ENCODE measurements at regions not wholly inside any gene's neighbourhood (a gene's known extent, or its start where the extent isn't known, plus 50 kb on each side); places are given as distances from the start of the nearest gene placed in this dataset.

DNA sequence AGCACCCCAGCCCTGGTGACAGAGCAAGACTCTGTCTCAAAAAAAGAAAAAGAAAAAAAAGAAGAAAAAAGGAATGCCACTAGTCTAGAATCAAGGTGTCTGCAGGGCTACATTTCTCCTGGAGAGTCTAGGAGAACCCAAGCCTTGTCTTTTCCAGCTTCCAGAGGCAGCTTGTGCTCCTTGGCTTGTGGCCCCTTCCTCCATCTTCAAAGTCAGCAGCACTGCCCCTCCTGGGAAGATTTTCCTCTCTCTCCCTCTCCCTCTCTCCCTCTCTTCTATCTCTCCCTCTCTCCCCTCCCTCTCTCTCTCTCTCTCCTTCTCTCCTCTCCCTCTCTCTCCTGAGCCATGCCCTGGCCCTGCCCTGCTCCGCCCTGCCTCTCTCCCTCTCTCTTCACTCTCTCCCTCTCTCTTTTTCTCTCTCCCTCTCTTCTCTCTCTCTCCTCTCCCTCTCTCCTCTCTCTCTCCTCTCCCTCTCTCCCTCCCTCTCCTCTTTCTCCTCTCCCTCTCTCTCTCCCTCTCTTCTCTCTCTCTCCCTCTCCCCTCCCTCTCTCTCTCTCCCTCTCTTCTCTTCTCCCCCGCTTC lies 97.7 kb upstream of the FGF3 start:
- FAIRE-seq = no peak
- no peak for DNase-seq (ENCODE audit: low spot score)

DNA sequence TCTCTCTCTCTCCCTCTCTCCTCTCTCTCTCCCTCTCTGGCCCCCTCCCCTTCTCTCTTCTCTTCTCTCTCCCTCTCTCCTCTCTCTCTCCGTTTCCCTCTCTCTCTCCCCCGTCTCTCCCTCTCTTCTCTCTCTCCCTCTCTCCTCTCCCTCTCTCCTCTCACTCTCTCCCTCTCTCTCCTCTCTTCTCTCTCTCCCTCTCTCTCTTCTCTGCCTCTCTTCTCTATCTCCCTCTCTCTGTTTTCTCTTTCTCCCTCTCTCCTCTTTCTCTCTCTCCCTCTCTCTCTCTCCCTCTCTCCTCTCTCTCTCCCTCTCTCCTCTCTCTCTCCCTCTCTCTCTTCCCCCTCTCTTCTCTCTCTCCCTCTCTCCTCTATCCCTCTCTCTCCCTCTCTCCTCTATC lies 98.3 kb upstream of the FGF3 start:
- DNase-seq (ENCODE audit: low spot score) (no peak), FAIRE-seq (no peak)

DNA sequence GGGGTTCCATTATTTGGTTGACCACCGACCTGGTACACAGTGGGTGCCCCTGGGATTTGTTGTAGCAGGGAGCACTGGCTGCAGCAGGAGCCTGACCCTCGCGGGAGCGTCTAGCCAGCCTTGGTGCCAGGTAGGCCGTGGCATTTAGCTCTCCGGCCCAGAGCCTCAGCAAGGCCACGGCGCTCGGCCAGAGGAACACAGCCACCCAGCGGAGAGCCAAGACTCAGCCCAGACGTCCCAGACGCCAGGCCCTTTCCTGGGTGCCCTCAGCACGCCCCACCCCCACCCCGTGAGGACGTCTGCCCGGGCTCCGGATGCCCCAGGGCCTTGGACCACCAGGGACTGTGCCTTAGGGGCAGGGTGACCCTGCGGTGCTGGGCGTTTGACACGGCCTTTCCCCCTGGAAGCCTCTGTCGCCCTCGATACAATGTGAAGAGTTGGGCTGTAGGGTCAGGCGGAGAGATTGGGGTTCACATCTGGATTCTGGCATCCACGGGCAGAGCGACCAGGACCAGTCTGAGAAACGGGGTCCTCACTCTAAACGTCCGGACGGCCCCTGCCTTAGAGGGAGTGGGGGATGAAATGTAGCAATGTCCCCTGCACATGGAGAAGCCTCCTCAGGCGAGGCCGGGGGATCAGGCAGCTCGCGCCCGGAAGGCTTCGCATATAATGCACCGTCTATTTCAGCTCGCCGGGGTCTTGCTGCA lies 99.2 kb upstream of the FGF3 start:
- FAIRE-seq = no peak
- DNase-seq (ENCODE audit: low spot score) = no peak

DNA sequence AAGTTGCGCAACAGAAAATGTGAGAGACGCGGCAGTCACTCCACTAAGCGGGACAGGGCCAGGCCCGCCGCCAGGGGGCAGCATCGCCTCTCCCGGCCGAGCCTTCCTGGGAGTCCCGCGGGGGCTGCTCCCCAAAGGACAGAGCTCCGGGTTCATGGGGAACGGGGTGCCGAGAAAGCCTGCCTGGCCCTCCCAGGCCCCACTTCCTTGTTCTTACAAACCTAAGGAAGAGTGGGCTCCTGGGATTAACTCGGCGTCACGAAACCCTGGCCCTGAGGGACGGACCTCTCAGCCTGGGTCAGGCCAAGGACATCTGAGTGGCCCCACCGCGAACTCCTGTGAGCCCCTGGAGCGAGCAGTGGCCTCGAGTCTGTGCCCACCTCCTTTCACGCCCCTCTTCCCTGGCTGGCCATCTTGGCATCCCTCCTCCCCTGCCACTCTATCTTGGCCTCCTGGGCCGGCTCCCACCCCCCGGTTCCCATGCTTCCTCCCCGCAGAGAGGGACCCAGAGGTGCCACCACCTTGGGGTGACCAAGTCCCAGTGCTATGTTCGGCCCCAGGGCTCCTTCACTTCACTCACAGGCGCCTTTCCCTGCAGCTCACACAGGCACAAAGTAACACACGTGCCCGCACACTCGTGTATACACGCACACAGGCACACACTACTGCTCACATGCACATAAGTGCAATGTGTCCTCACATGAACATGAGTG lies 99.9 kb upstream of the FGF3 start:
- no peak for FAIRE-seq
- DNase-seq (ENCODE audit: low spot score) = peak; percentile 83

DNA sequence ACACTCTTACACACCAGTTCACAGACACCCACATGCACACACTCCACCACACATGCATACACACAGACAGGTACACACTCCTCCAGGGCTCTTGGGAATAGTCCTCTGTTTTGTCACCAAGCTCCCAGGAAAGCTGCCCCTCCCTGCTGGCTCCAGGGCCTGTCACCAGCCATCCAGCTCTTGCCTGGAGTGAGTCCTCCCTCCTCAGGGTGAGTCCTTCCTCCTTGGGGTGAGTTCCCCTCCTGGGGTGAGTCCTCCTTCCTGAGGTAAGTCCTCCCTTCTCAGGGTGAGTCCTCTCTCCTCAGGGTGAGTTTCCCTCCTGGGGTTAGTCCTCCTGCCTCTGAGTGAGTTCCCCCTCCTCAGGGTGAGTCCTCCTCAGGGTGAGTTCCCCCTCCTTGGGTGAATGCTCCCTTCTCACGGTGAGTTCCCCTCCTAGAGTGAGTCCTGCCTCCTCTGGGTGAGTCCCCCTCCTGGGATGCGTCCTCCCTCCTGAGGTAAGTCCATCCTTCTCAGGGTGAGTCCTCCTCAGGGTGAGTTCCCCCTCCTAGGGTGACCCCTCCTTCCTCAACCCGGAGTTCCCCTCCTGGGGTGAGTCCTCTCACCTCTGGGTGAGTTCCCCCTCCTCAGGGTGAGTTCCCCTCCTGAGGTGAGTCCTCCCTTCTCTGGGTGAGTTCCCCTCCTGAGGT lies 100.6 kb upstream of the FGF3 start:
- FAIRE-seq (no peak), DNase-seq (ENCODE audit: low spot score) (no peak)

DNA sequence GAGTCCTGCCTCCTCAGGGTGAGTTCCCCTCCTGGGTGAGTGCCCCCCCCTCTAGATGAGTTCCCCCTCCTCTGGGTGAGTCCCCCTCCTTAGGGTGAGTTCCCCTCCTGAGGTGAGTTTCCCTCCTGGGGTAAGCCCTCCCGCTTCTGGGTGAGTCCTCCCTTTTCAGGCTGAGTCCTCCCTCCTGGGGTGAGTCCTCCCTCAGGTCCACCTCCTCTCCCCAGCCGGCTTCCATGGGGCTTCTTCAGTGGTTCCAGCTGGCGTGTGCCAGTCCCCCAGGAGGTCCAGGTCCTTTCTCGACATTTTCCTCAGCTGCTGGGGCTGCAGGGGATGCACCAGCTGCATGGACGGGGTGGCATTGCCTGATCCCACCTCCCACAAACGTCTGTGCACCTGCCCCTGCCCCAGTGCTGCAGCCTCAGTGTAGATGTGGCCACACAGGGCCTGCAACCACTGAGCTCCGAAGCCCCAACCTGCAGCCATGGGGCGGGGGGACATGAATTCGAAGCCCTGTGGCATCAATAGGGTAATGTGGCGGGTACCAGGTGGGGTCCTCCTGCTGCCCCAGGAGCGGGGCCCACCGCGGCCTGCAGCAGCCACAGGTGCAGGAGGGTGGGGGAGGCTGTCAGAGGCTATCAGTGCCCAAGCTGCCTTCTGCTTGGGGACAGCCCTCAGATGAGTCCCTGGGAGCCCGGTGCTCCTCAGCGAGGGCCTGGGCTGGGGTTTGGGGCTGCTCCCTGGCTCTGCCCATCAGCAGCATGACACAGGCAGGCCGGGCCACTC lies 101.3 kb upstream of the FGF3 start:
- DNase-seq (ENCODE audit: low spot score) = no peak
- no peak for FAIRE-seq

DNA sequence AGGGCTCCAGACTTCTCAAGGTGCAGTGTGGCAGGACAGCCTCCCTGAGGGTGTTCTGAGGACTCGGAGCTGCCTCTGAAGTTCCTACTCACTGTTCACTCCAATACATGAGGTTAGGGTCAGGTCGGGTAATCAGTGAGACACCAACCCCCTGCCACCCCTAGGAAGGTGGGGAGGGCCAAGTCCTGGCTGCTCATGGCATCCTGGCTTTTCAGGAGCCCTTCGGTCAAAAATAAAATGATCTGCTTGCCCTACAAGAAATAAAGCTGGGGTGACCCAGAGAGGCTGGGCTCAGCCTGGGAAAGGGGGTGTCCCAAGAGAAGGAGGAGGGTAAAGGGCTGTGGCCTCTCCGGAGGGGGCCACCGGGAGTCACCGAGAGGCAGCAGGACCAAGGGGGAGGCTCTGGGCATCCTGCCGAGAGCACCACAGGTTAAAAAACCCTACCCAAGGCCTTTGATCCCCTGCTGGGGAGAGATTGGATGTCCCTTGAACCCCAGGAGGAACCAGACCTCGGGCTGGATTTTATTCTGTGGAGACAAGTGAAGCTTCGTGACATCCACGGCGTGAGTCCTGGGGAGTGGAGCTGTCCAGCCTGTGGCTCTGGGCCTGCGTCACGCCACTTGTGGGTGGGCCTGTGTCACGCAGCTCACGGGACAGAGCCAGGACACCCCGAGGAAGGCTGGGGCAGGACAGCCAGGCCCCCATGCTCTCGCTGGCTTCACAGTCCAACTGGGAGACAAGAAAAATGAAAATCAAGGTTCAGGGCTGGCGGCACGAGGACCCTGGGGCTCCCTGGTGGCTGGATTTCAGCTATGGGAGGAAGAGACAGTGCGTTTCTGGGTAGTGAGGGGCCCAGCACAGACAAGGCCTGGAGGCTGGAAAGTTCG lies 102.2 kb upstream of the FGF3 start:
- no peak for FAIRE-seq
- no peak for DNase-seq (ENCODE audit: low spot score)

DNA sequence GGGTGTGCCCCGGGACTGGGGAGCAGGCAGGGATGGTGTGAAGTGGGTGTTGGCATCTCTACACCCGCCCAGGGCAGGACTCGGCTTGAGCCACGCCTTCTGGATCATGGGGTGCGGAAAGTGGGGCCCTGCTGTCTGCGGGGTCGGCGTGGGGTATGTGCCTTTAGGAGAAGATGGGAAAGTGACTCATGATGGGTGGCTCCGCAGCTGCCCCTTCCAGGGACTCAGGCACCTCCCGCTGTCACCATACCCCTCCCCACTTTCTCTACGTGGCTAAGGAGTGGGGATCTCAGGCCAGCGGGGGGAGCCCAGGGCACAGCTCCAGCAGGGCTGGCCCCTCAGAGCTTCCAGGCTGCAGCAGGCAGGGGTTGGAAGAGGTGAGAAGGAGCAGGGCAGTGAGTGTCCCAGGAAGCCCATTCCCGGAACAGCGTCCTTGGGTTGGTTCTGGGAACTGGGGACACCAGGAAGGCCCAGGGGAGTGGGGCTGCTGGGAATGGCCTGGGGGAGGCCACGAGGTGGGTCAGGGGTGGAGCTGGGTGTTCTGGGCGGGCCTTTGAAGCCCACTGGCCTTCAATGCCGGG lies 102.9 kb upstream of the FGF3 start:
- no peak for DNase-seq (ENCODE audit: low spot score)
- FAIRE-seq = no peak

DNA sequence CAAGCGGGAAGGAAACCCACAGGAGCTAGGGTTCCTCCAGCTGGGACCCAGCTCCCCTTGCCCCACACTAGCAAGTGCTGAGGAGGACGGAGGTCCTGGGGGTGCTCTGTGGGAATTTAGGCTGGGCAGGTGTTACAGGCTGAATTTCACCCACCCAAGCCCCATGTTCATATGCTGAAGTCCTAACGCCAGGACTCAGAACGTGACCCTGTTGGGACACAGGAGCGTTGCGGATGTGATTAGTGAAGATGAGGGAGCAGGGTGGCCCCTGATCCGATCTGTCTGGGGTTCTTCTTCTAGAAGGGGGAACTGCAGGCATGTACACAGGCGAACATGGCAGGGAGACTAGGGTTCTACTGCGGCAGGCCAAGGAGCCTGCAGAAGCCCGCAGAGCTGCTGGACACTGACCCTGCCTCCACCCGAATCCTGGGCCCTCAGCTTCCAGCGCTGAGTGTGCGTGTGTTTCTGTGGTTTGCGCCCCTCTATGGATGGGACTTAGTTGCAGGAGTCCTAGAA lies 103.4 kb upstream of the FGF3 start:
- FAIRE-seq (no peak), DNase-seq (ENCODE audit: low spot score) (no peak)

DNA sequence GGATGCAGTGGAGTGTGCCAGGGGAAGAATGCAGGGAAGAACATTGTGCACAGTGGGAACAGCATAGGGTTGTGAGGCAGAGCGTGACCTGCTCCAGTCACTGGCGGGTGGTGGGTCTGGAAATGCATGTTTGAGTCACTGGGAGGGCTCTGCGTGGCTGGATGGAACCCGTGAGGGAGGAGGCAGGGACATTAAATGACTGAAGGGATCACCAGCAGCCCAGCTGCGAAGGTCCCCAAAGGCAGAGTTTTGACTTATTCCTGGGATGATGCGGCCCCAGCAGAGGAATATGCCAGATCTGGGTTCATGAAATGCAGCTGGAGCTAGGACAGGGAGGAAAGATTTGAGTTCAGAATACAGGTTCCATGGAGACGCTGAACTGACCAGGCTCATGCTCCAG lies 104.0 kb upstream of the FGF3 start:
- DNase-seq (ENCODE audit: low spot score) (no peak), FAIRE-seq (no peak)

DNA sequence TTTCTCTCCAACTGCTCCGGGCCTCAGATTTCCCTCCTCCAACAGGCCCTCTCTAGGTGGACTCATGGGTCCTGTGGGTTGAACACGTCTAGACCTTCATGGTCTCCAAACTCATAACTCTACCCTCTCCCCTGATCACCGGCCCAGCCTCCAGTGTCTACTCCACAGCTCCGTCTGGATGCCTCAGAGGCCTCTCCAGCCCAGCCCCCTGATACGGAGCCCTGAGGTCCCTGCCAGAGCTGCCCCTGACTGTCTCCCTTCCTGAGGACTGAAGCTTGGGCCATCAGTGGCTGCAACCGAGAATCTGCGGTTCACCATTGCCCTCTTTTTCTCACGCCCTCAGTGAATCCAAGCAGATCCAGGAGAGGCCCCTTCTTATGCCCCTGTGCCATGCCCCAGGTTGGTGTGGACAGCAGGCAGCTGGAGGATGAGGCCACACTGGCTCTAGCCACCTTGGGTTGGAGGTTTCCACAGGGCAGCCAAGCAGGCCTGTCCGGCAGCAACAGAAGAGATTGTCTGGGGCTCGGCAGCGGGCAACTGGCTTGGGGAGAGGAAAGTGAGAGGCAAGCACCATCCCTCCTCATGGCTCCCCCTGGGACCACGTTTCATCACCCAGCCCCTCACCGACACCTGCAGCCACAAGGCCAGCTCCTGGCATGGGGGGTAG lies 104.6 kb upstream of the FGF3 start:
- FAIRE-seq (no peak), DNase-seq (ENCODE audit: low spot score) (no peak)

DNA sequence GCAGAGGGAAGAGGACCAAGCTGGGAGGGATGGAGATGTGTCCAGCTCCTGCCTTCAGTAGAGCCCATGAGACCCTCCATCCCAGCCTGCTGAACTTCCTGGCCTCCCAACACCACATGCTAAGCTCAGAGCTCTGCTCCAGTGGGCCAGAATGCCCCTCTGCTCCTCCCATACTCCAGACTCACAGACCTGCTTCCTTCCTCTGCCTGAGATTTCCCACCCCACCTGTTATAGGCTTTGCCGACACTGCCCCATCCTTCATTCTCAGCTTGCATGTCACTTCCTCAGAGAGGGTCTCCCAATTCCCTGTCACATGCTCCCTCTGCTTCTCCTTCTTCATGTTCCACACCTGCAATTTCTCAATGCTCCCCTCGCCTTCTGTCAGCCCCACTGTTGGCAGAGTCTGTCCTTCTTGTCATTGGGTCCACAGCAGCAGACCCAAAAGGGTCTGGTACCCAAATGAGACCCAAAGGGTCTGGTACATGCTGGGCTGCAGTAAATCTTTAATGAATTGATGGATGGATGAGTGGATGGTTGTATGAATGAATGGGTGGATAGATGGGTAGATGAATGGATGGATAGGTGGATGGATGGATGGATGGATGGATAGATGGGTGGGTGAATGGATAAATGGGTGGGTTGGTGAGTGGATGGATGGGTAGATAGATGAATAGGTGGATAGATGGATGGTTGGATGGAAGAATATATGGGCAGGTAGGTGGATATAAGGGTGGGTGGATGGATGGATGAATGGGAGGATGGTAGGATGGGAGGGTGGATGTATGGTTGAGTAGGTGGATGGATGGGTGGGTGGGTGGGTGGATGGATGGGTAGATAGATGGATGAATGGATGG lies 105.3 kb upstream of the FGF3 start:
- FAIRE-seq (no peak), DNase-seq (ENCODE audit: low spot score) (no peak)

DNA sequence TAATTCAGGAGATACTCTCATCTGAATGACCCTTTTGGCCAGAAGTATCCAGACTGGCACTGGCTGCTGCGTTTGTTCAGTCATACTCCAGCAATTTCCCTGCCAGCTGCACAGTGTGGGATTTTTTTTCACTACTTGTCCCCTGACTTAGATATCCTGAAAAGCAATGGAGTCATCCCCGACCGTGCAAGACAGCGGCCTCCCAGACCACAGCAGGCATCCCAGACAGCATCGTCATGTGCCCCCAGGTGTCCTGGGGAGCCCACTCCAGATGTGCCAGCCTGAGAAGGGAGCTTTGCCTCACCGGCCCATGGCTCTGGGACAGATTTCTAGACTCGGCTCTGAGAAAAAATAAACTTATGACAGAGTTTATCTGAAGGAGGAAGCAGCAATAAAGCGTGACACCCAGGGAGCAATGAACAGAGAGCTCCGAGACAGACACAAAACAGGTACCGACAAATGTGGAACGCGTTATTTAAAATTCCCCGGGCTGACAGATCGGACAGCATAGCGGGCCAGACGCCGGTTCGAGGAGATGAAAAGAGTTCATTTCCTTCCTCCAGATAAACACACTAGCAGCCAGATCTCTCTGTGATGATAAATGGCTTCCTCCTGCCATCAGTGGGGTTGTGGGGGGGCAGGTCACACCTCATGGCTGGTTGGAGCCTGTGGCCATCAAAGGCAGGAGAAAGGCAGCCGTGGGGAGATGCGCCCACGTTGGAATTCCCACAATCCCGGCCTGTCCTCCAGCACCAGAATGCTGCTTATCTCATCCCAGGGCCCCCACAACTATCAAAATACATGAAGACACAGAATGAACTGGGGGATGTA lies 106.4 kb upstream of the FGF3 start:
- no peak for DNase-seq (ENCODE audit: low spot score)
- no peak for FAIRE-seq

DNA sequence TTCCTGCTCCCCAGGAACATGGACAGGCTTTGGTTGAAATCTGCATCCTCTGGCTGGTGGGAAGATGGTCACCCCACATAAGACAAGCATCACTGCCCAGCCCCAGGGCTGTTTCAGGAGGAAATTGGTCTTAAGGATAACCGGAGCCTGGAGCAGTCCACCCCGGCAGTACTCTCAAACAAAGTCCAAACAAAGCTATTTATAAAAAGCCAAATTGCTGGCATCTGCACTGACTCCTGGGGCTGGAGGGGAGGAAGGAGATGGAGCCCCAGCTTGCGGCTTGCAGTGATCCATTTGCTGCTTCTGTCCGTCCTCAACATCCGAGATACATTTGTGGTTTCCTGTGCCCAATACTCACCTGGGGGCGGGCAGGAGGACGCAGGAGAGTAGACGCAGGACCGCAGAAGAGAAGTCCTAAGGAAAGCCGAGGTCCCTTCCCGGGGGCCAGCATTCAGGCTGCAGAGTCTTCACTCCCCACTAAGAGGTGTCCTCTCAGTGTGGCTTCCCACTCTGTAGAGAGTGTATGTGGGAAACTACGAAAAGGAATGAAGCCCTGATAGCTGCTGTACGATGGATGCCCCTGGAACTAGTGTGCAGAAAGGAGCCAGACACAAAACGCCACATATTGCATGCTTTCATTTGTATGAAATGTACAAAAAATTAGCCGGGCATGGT lies 107.3 kb upstream of the FGF3 start:
- no peak for FAIRE-seq

DNA sequence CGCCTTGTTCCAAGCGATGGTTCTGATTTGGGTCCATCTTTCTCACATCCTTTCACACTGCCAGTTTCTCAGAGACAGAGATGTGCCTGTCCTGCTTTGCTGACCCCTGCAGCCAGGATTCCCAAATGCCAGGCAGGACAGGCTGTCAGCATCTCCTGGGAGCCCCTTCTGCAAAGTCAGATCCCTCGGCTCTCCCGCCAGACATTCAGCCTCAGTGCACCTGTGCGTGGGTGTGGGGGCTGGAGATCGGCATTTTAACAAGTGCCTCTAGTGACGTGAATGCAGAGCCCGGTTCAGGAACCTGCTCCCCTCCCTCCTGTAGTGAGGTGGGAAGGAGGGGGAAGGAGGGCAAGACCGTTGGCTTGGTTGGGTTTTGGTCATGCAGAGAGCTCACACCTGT lies 108.9 kb upstream of the FGF3 start:
- no peak for DNase-seq (ENCODE audit: low spot score)
- no peak for FAIRE-seq

More for the DNA sequence above, 107.3 kb upstream of the FGF3 start:
- no peak for DNase-seq (ENCODE audit: low spot score)

DNA sequence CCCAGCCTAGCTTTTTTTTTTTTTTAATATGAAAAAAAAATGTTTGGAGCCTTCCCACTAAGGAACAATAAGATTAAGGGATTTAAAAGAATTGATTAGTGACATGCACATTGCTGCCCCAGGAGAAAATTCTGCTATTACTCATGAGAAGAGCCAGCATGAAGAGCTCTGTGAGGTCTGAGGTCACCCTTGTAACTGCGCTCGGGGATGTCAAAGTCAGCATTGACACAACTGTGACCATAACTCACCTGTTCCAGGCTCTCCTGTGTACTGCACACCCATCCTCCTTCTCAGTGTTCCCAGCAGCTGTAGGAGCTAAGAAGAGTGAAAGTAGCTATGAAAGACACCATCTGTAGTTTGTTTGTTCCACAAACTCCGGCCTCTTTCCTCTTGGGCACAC lies 109.8 kb upstream of the FGF3 start:
- FAIRE-seq (no peak), DNase-seq (ENCODE audit: low spot score) (no peak)
